IMR-90 (cell line): ENCODE measurements at regions not wholly inside any gene's neighbourhood (a gene's known extent, or its start where the extent isn't known, plus 50 kb on each side); places are given as distances from the start of the nearest gene placed in this dataset.

Source experiments
- ATAC-seq: fragments of 200-7000 bp; cut with Tn5 transposase; 2 replicates; pipeline ENCODE4 v1.9.1; 2020; ENCODE audit warnings: low read depth, mild to moderate bottlenecking, moderate library complexity
- BruUV-seq: library from RNA; stranded (reverse); fragments of 400-500 nt; replicated peaks from 2 replicates; lab custom pipeline; 2021; lab: Mats Ljungman, UMichigan
- CTCF ChIA-PET: fragments of 300-600 bp; formaldehyde crosslinking; extraction: SDS; loops from one replicate; lab custom pipeline; 2021; ENCODE audit warnings: antibody characterized with exemption; lab: Yijun Ruan, JAX
- POLR2A ChIA-PET: fragments of 300-600 bp; sonication (Branson Sonifier 250); formaldehyde crosslinking; loops from one replicate; lab custom pipeline; 2022; ENCODE audit warnings: antibody characterized with exemption; ENCODE audit not compliant: unreplicated experiment; lab: Charles Lee
- DNase-seq: peaks from one replicate; pipeline ENCODE4 v3.0.0; 2013
- H2AFZ ChIP-seq: replicated peaks from 2 replicates; pipeline ENCODE3; 2013; ENCODE audit warnings: low read length, mild to moderate bottlenecking; ENCODE audit not compliant: poor library complexity
- H2AK5ac ChIP-seq: 2 replicates; pipeline ENCODE4 v1.6.1; 2013; ENCODE audit warnings: low read depth, low read length, inconsistent platforms
- H2AK9ac ChIP-seq: replicated peaks from 2 replicates; pipeline ENCODE3; 2013; ENCODE audit warnings: mild to moderate bottlenecking, low read depth, low read length, moderate library complexity; ENCODE audit not compliant: poor library complexity
- H2BK120ac ChIP-seq: 2 replicates; pipeline ENCODE4 v1.6.1; 2013; ENCODE audit warnings: low read depth, low read length, inconsistent platforms
- H2BK15ac ChIP-seq: 3 replicates; pipeline ENCODE4 v1.6.1; 2013; ENCODE audit warnings: low read depth, low read length, inconsistent platforms
- H2BK20ac ChIP-seq: 2 replicates; pipeline ENCODE4 v1.6.1; 2013; ENCODE audit warnings: low read depth, mild to moderate bottlenecking, inconsistent platforms, low read length, moderate library complexity
- H2BK5ac ChIP-seq: 2 replicates; pipeline ENCODE4 v1.6.1; 2013; ENCODE audit warnings: mild to moderate bottlenecking, low read depth, low read length, inconsistent platforms; ENCODE audit not compliant: poor library complexity, severe bottlenecking
- H3K14ac ChIP-seq: replicated peaks from 2 replicates; pipeline ENCODE4 v1.6.1; 2013; ENCODE audit warnings: low read depth, low read length, inconsistent platforms
- H3K18ac ChIP-seq: 2 replicates; pipeline ENCODE4 v1.6.1; 2013; ENCODE audit warnings: low read depth, low read length, control low read depth
- H3K23ac ChIP-seq: 2 replicates; pipeline ENCODE4 v1.6.1; 2013; ENCODE audit warnings: low read depth, low read length, inconsistent platforms
- H3K27ac ChIP-seq: 2 replicates; pipeline ENCODE4 v1.5.1; 2013; ENCODE audit warnings: mild to moderate bottlenecking, control low read depth, low read length; ENCODE audit not compliant: insufficient read depth
- H3K27me3 ChIP-seq: 2 replicates; pipeline ENCODE4 v1.6.1; 2013; ENCODE audit warnings: low read length; ENCODE audit not compliant: control insufficient read depth, insufficient read depth
- H3K36me3 ChIP-seq: 2 replicates; pipeline ENCODE4 v1.6.1; 2013; ENCODE audit warnings: low read length, mixed read lengths; ENCODE audit not compliant: control insufficient read depth, insufficient read depth
- H3K4ac ChIP-seq: 2 replicates; pipeline ENCODE4 v1.6.1; 2013; ENCODE audit warnings: low read depth, low read length, inconsistent platforms
- H3K4me1 ChIP-seq: 2 replicates; pipeline ENCODE4 v1.6.1; 2013; ENCODE audit warnings: low read length, mixed read lengths; ENCODE audit not compliant: control insufficient read depth, insufficient read depth
- H3K4me2 ChIP-seq: 2 replicates; pipeline ENCODE4 v1.6.1; 2013; ENCODE audit warnings: low read depth, mild to moderate bottlenecking, control low read depth, low read length, moderate library complexity
- H3K4me3 ChIP-seq: 2 replicates; pipeline ENCODE4 v1.5.1; 2013; ENCODE audit warnings: low read depth, mild to moderate bottlenecking, control low read depth, low read length, moderate library complexity; ENCODE audit not compliant: insufficient read depth
- H3K56ac ChIP-seq: 2 replicates; pipeline ENCODE4 v1.6.1; 2013; ENCODE audit warnings: low read length, inconsistent platforms; ENCODE audit not compliant: insufficient read depth; ENCODE audit errors: extremely low read depth
- H3K79me1 ChIP-seq, 2 experiments: 2 replicates each; pipeline ENCODE4 v1.6.1; 2013; ENCODE audit warnings: low read length in 2 of 2, inconsistent platforms in 1 of 2, low read depth in 1 of 2
- H3K9ac ChIP-seq: 2 replicates; pipeline ENCODE4 v1.6.1; 2013; ENCODE audit warnings: low read depth, low read length, control low read depth
- H3K9me1 ChIP-seq: 2 replicates; pipeline ENCODE4 v1.6.1; 2013; ENCODE audit warnings: low read length, inconsistent platforms; ENCODE audit not compliant: insufficient read depth
- H3K9me3 ChIP-seq: 2 replicates; pipeline ENCODE4 v1.6.1; 2013; ENCODE audit warnings: low read length; ENCODE audit not compliant: control insufficient read depth, insufficient read depth
- H4K20me1 ChIP-seq: 2 replicates; pipeline ENCODE4 v1.6.1; 2013; ENCODE audit warnings: low read length, inconsistent platforms; ENCODE audit not compliant: insufficient read depth
- H4K5ac ChIP-seq: 2 replicates; pipeline ENCODE4 v1.6.1; 2013; ENCODE audit warnings: mild to moderate bottlenecking, low read depth, low read length, control low read depth
- H4K8ac ChIP-seq, 2 experiments: 2 replicates each; pipeline ENCODE4 v1.6.1; 2013; ENCODE audit warnings: low read depth in 2 of 2, low read length in 2 of 2, control low read depth in 1 of 2, inconsistent platforms in 1 of 2
- H4K91ac ChIP-seq: 2 replicates; pipeline ENCODE4 v1.6.1; 2013; ENCODE audit warnings: low read depth, low read length, inconsistent platforms; ENCODE audit not compliant: insufficient read depth
- CEBPB ChIP-seq: IDR thresholded peaks from 2 replicates; pipeline ENCODE4 v1.6.1; 2012; ENCODE audit warnings: low read depth, low read length, improper control_type of control experiment
- SMC3 ChIP-seq: fragments of 150-350 bp; IDR thresholded peaks from 2 replicates; pipeline ENCODE4 v1.6.1; 2016; ENCODE audit warnings: low read depth, mild to moderate bottlenecking, antibody characterized with exemption, low read length, moderate library complexity
- WGBS, 2 experiments: methylation state at CpG; one replicate each; pipeline versions ENCODE4 v1.1.5 to v1.1.7; 2013; ENCODE audit warnings: missing lambda C conversion rate in 2 of 2; ENCODE audit not compliant: insufficient read length in 1 of 2; ENCODE audit errors: extremely low coverage in 2 of 2; 5-methylcytosine and 5-hydroxymethylcytosine counted together
- dilution Hi-C: fragments of 300-500 bp; cut with HindIII; formaldehyde crosslinking; loops from one replicate; pipeline ENCODE4 v1.14.3; 2018; ENCODE audit warnings: low sequenced_read_pairs; ENCODE audit not compliant: unreplicated experiment
- in situ Hi-C: fragments of 300-500 bp; cut with MboI; formaldehyde crosslinking; loops from 3 replicates; pipeline ENCODE4 v1.14.3; 2019; ENCODE audit warnings: low sequenced_read_pairs, inconsistent platforms, mixed read lengths
- intact Hi-C: fragments of 100-400 bp; cut with micrococcal nuclease; formaldehyde crosslinking; loops from 2 replicates; pipeline ENCODE4 v1.10.0; 2022

DNA sequence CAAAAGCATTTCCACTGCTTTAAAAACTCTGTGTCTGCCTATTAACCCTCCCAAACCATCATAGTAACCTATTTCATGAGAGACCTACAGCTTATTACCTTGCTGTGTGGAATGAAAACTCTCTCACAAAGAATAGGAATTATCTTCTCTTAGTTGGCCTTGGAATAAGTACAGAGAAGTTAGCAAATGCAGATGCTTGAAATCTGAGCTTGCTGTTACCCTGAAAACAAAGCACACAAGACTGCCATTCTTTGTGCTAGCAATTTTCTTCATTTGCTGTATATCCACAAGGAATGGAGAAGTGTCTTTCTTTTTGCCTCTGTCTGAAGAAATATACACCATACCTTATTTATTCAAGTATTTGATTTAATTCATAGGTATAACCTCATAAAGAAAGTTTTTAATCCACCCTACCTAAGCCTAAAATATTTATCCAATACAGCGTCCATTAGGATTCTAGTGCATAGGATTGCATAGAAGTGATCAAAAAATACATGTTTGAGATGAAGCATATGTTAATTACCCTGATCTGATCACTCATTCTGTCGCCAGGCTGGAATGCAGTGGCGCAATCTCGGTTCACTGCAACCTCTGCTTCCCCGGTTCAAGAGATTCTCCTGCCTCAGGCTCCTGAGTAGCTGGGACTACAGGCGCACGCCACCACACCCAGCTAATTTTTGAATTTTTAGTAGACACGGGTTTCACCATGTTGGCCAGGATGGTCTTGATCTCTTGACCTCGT lies 451.1 kb downstream of the LTN1 start:
- CTCF ChIA-PET: interaction anchor here (0.8 kb wide), 1 partner anchor 204 kb away, joined by 5 read pairs; no protein-coding TSS in a partner anchor
- in situ Hi-C loops: no loop called here

More for the DNA sequence above, 451.1 kb downstream of the LTN1 start:
- TF ChIP-seq SMC3: no peak
- peak; percentile 54 for TF ChIP-seq CEBPB
- intact Hi-C loops: loop anchor here (10.0 kb wide), 1 partner anchor 93 kb away; no protein-coding TSS in a partner anchor
- BruUV-seq: no TSS peak
- Histone ChIP-seq H3K79me1 (no peaks in the 10 kb centered on the region; a peak in 1 of 4 replicates), H2AK9ac (no peak overlapping the region), H2BK120ac (peak overlapping the region; percentile 97; the same call in 1 of the 2 replicates), H3K4ac (peak overlapping the region; percentile 88; the same call in 1 of the 2 replicates), H3K4me2 (peak overlapping the region; percentile 13; the same call in 1 of the 2 replicates), H2BK5ac (peak overlapping the region; percentile 95), H3K18ac (peak overlapping the region; percentile 90), H4K20me1 (no peaks in the 10 kb centered on the region), H3K36me3 (no peaks in the 10 kb centered on the region; the same call in 1 of the 2 replicates), H3K9ac (peak overlapping the region; percentile 71; the same call in 1 of the 2 replicates), H3K23ac (no peak overlapping the region), H2AK5ac (peak overlapping the region; percentile 36), H4K91ac (peak overlapping the region; percentile 47; the same call in 1 of the 2 replicates), H4K5ac (peak overlapping the region; percentile 47), H3K14ac (peak overlapping the region; percentile 56; the same call in 1 of the 2 replicates), H3K4me3 (no peak overlapping the region), H4K8ac (peak overlapping the region; percentile 89), H3K27me3 (no peaks in the 10 kb centered on the region), H3K56ac (peak overlapping the region; percentile 54; the same call in 1 of the 2 replicates), H2AFZ (no peak overlapping the region), H3K4me1 (peaks cover 17% of the 10 kb centered on the region), H3K9me3 (no peaks in the 10 kb centered on the region), H3K9me1 (peaks cover 8% of the 10 kb centered on the region; the same call in 1 of the 2 replicates), H3K27ac (peak overlapping the region; percentile 94), H2BK20ac (peak overlapping the region; percentile 97; the same call in 1 of the 2 replicates), H2BK15ac (peak overlapping the region; percentile 69; the same call in 2 of the 3 replicates)
- POLR2A ChIA-PET: no interaction called here
- DNase-seq (no peak), ATAC-seq (no peak)
- dilution Hi-C loops: no loop called here
- no CpG with 5 or more reads among the region's 9 CpGs for WGBS, 2 experiments
